ENCODE measurements at regions not wholly inside any gene's neighbourhood (a gene's known extent, or its start where the extent isn't known, plus 50 kb on each side); places are given as distances from the start of the nearest gene placed in this dataset.

- no peak for TF ChIP-seq POLR2A (IDR thresholded peaks at IDR 0.05; ENCODE audit: borderline replicate concordance, extremely low read depth, insufficient read depth, insufficient read length)
- TF ChIP-seq FOSL1 (IDR thresholded peaks at IDR 0.05; ENCODE audit: low read depth) = no peak
- no peak for TF ChIP-seq SIN3A (IDR thresholded peaks at IDR 0.05; ENCODE audit: low read depth)
- TF ChIP-seq CTCF (IDR thresholded peaks at IDR 0.05 in 2 of 3, conservative IDR thresholded peaks at IDR 0.05 in 1 of 3; ENCODE audit: borderline replicate concordance in 1 of 3, insufficient read depth in 1 of 3, low read depth in 2 of 3, low read length in 2 of 3) = no peak
- no peak for TF ChIP-seq MAX (IDR thresholded peaks at IDR 0.05)
These were observed 380.8 kb upstream of the ANXA10 start for GRCh38 chr4:167711517-167711916.

Data from HCT116 (cell line).